Endothelial cell (in vitro differentiated cells): ENCODE measurements at regions not wholly inside any gene's neighbourhood (a gene's known extent, or its start where the extent isn't known, plus 50 kb on each side); places are given as distances from the start of the nearest gene placed in this dataset. TPM values are rescaled to one million over a fixed set of nuclear protein-coding genes. Genes with fewer than 3 reads are reported as not detected.
"Not testable (repeated sequence)": the region's sequence is repeated elsewhere in the genome, so short reads cannot be mapped to it uniquely, and the experiment has no call there.

ENCODE experiments used
- DNase-seq: peaks from one replicate; pipeline ENCODE4 v3.0.0; 2021; ENCODE audit warnings: low spot score
- H3K27ac Mint-ChIP-seq: one replicate; pipeline ENCODE4 v1.8.0; 2021; ENCODE audit warnings: mixed read lengths, inconsistent platforms; ENCODE audit not compliant: unreplicated experiment
- H3K27me3 Mint-ChIP-seq: one replicate; pipeline ENCODE4 v1.8.0; 2021; ENCODE audit warnings: mild to moderate bottlenecking, moderate library complexity, mixed read lengths, inconsistent platforms; ENCODE audit not compliant: unreplicated experiment
- H3K36me3 Mint-ChIP-seq: one replicate; pipeline ENCODE4 v1.8.0; 2021; ENCODE audit warnings: mild to moderate bottlenecking, low read depth, mixed read lengths, inconsistent platforms; ENCODE audit not compliant: unreplicated experiment
- H3K4me1 Mint-ChIP-seq: one replicate; pipeline ENCODE4 v1.8.0; 2021; ENCODE audit warnings: mild to moderate bottlenecking, mixed read lengths, inconsistent platforms; ENCODE audit not compliant: unreplicated experiment
- H3K4me3 Mint-ChIP-seq: one replicate; pipeline ENCODE4 v1.8.0; 2021; ENCODE audit warnings: mild to moderate bottlenecking, mixed read lengths, inconsistent platforms; ENCODE audit not compliant: unreplicated experiment
- H3K9me3 Mint-ChIP-seq: one replicate; pipeline ENCODE4 v1.8.0; 2021; ENCODE audit warnings: mixed read lengths, inconsistent platforms; ENCODE audit not compliant: unreplicated experiment
- microRNA-seq: library from miRNA; unstranded; fragments of <30 nt; microRNA quantifications from one replicate; pipeline ENCODE4, GENCODE V29; 2020; ENCODE audit not compliant: unreplicated experiment

- not testable (repeated sequence) for H3K4me1 Mint-ChIP-seq, H3K27ac Mint-ChIP-seq, H3K4me3 Mint-ChIP-seq, DNase-seq, H3K27me3 Mint-ChIP-seq, H3K9me3 Mint-ChIP-seq, H3K36me3 Mint-ChIP-seq
Observed at GRCh38 chr2:110269674-110270073, 57.3 kb upstream of the MTLN start.

GRCh38 chr2:110267828-110268407 lies 55.6 kb upstream of the MTLN start:
- H3K9me3 Mint-ChIP-seq, H3K4me1 Mint-ChIP-seq, H3K36me3 Mint-ChIP-seq, H3K4me3 Mint-ChIP-seq, H3K27me3 Mint-ChIP-seq, DNase-seq, H3K27ac Mint-ChIP-seq: not testable (repeated sequence)

GRCh38 chr2:110264804-110265203 lies 52.5 kb upstream of the MTLN start:
- not testable (repeated sequence) for H3K27me3 Mint-ChIP-seq, H3K9me3 Mint-ChIP-seq, H3K27ac Mint-ChIP-seq, DNase-seq, H3K36me3 Mint-ChIP-seq, H3K4me1 Mint-ChIP-seq, H3K4me3 Mint-ChIP-seq

- not testable (repeated sequence) for H3K4me1 Mint-ChIP-seq, H3K36me3 Mint-ChIP-seq, H3K9me3 Mint-ChIP-seq, H3K27ac Mint-ChIP-seq, H3K27me3 Mint-ChIP-seq, H3K4me3 Mint-ChIP-seq, DNase-seq
Observed at GRCh38 chr2:110264076-110264681, 51.8 kb upstream of the MTLN start.

- H3K4me3 Mint-ChIP-seq, H3K36me3 Mint-ChIP-seq, H3K9me3 Mint-ChIP-seq, DNase-seq, H3K27ac Mint-ChIP-seq, H3K27me3 Mint-ChIP-seq, H3K4me1 Mint-ChIP-seq: not testable (repeated sequence)
Observed at GRCh38 chr2:110263462-110263861, 51.1 kb upstream of the MTLN start.

Small RNA genes in the stretch of these regions (microRNA-seq; reads per million reads assigned to microRNA genes)
- gene MIR4436B2 = not detected
